Activated T-cell treated with anti-CD3 and anti-CD28 coated beads for 24 hours (primary cell): ENCODE measurements at regions not wholly inside any gene's neighbourhood (a gene's known extent, or its start where the extent isn't known, plus 50 kb on each side); places are given as distances from the start of the nearest gene placed in this dataset.
A peak's percentile ranks its signal among the peaks of the same experiment; 100 is the strongest.

ENCODE experiments used
- DNase-seq: peaks from one replicate; pipeline ENCODE4 v3.0.0-alpha.2; 2020; ENCODE audit warnings: low read depth

DNA sequence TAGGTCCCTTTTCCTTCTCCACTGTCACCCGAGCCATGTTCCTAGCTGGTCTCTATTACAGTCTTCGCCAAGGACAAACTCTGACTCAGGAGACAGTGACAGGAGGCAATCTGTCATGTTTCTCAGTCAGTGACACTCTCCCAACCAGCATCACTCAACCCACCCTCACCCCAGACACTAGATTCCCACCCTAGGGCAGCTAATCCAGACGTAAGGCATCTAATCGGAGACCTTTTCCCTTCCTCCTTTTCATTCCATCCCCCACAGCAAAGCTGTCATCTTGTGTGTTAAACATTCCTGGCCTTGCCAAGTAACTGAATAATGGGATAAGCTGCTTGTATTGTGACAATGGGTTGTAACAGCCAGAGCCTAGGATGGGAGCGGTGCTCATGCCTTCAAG is 95.2 kb downstream of the SNX18 start:
- DNase-seq = no peak

DNA sequence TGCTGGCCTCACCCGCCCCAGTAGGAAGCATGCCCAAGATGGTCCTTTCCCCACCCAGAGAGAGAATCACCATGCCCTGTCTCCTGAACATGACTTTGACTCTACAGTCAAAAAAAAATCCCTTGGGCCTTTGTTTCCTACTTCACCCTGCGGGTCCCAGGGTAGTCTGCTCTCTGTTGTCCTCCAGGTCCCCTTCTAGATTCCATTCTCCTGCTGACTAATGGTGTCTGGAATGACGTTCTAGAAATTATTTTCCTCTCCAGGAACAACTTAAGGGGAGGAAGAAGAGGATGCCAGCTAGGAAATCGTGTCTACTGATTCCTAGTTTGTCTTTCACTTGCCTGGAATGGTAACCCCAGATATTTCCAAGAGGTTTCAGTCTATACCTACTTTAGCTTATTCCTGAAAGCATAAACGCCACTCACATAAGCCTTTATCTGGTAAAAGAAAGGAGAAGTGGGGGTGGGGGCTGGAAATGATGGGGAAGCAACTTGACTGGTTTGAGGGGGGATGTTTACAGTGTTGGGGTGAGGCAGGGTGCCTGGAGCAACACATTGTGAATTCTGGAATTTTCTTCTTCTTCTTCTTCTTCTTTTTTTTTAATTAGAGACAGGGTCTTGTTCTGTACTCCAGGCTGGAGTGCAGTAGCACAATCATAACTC is 93.9 kb downstream of the SNX18 start:
- DNase-seq = no peak

DNA sequence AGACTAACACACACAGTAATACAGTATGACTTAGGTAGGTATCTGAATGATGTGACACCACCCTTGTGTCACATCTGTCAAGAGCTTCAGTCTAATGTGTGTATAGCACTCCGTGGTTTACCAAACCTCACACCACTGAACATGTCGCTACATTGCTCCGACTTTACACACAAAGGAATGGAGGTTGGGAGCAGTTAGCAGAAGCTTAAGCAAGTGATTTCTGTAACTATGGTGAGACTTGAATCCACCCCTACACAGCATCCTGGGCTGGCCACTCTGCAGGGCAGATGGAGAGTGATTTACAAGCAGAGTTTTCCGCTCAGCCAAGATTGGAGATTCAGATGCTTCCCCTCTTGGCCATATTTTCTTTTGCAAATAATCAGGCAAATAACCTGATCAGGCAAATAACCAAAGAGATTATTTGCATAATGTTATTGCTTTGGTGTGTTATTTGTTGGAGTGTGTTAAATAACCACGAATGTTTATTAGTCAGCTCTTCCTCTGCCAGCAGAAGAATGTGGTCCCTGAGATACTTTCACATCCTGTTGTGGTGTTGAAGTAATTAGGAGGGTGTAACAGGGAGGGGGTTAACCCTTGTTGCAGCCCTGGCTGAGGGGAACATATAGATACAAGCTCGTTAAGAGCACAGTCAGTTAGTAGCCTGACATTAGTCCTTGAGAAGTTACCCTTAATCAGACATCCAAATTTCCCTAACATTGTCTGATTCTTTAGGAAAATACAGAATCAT is 92.8 kb downstream of the SNX18 start:
- DNase-seq = peak; percentile 7

DNA sequence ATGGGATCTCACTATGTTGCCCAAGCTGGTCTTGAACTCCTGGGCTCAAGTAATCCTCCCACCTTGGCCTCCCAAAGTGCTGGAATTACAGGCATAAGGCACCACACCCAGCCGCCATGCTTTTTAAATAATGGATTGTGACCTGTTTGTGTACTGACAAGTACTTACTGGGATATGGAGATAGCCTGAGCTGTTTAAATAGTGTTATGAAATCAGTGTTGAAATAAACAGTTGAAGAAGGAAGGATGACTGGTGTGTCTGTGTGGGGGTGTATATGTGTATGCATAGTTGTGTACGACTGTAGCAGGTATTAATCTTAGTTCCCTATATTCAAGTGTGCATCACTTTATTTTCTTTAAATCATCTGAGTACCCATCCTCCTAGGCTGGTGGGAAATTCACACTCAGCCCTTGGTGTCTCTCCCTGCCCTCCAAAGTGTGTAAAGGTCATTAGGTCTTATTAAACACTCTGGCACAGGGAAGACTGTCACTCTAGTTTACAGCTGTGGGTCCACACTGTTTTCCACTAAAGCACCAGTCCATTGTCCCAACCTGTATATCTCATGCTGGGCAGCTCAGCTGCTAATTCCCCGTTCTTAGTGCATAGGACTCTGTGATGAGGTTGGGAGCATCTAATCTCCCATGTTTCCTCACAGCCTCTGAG is 91.0 kb downstream of the SNX18 start:
- no peak for DNase-seq

DNA sequence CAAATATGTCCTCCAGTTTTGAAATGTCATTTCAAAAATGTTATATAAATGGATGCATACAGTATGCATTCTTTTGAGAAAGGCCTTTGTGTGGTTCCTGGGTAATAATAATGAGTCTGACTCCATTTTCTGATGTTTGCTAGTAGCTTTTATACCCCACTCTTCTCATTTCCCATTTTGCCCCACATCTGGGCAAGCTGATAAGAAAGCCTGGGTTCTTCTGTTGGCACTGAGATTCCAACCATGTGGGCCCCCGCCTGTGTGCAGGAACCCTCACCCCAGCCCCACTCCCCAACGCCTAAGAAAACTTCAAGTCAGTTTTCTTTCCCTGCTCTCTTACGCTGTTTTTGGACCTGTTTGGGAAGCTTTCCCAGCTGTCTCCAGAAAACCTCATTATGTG is 89.4 kb downstream of the SNX18 start:
- no peak for DNase-seq

DNA sequence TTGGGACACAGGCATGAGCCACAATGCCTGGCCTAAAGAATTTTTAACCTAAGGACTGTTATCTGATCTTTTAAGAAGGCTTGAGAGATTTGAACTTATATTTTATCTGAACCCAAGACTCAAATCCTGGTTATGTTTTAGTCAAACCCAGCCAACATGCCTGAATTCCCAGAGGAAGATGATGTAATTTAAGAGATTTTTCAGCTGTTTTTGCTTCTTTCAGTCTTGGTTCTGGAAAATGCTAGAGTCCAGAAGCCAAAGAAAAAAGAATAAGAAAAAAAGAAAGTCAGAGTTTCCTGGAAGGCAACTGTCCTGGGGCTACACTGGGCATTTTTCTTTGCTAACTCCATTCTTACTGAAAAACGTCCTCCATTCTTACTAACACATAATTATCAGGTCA is 85.8 kb downstream of the SNX18 start:
- no peak for DNase-seq

DNA sequence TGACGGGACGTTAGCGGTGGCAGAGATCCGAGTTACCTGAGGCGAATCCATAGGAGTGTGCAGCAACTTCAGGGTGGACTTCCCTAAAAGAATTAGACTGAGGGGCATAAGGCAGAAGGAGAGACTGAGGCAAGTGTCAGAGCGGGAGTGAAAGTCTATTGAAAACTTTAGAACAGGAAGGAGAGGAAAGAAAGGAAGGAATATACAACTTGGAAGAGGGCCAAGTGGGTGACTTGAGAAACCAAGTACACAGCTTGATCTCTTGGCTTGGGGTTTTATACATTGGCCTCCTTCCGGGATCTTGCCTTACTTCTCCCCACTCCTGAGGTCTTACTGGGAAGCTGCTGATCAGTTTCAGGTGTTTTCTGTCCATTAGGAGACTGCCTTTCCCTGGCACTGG is 84.9 kb downstream of the SNX18 start:
- DNase-seq = no peak

DNA sequence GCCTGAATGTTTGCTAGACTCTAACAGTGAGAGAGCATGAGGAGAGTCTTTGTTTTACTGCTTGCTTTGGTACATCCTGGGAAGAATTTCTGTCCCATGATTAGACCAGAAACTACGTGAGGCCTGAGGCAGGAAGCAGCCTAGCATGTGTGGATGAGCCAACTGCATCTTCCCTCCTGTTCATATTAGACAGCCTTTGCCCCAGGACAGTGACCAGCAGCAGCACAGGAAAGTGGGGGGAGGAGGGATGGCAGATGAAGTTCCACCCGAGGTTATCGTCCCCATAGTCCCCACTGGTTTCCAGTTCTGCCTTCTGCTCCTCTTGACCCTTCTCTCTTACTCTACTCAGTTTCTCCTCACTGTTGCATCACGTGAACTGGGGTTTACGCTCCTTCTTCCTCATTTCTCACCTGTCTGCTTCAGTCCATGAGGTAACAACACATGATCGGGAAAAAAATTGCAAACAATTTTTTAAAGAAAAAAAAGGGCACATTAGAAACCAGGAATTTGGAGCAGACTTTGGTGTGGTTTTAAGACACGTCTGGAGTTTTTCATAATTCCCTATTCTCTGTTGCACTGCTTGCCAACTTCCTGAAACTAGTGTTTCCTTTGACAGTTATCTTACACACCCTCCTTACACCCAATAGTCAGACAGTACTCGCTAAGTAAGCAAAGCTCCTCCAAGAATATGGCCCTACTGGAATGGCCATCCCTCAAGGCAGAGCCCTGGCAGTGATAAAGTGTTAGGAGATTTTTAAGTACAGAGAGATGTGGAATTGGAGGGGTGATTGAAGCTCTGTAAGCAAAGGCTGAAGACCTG is 84.1 kb downstream of the SNX18 start:
- DNase-seq = no peak
